WI38 (cell line): ENCODE measurements at regions not wholly inside any gene's neighbourhood (a gene's known extent, or its start where the extent isn't known, plus 50 kb on each side); places are given as distances from the start of the nearest gene placed in this dataset.

ENCODE experiments used
- H3K4me3 ChIP-seq: 2 replicates; pipeline ENCODE4 v1.5.1; 2011; ENCODE audit warnings: low read depth, mild to moderate bottlenecking, control low read depth, low read length
- CTCF ChIP-seq: IDR thresholded peaks from 2 replicates; pipeline ENCODE4 v1.5.1; 2012; ENCODE audit warnings: low read depth, mild to moderate bottlenecking, control low read depth, low read length

GRCh38 chr5:107274571-107274970 is 396.2 kb downstream of the EFNA5 start:
- TF ChIP-seq CTCF, result no peak
- no peak overlapping the region for H3K4me3 ChIP-seq

GRCh38 chr5:107272954-107273353 is 397.8 kb downstream of the EFNA5 start:
- no peak for TF ChIP-seq CTCF
- no peak overlapping the region for H3K4me3 ChIP-seq

GRCh38 chr5:107272509-107272908 is 398.2 kb downstream of the EFNA5 start:
- H3K4me3 ChIP-seq, result no peak overlapping the region
- no peak for TF ChIP-seq CTCF

GRCh38 chr5:107271682-107272350 is 398.9 kb downstream of the EFNA5 start:
- H3K4me3 ChIP-seq, result no peak overlapping the region
- TF ChIP-seq CTCF, result no peak

- H3K4me3 ChIP-seq, result no peak overlapping the region
- TF ChIP-seq CTCF, result no peak
These were observed 400.2 kb downstream of the EFNA5 start for GRCh38 chr5:107270561-107270960.

GRCh38 chr5:107269678-107270077 is 401.1 kb downstream of the EFNA5 start:
- no peak for TF ChIP-seq CTCF
- no peak overlapping the region for H3K4me3 ChIP-seq

GRCh38 chr5:107269256-107269655 is 401.5 kb downstream of the EFNA5 start:
- no peak for TF ChIP-seq CTCF
- no peak overlapping the region for H3K4me3 ChIP-seq
